ENCODE measurements at regions not wholly inside any gene's neighbourhood (a gene's known extent, or its start where the extent isn't known, plus 50 kb on each side); places are given as distances from the start of the nearest gene placed in this dataset.

DNA sequence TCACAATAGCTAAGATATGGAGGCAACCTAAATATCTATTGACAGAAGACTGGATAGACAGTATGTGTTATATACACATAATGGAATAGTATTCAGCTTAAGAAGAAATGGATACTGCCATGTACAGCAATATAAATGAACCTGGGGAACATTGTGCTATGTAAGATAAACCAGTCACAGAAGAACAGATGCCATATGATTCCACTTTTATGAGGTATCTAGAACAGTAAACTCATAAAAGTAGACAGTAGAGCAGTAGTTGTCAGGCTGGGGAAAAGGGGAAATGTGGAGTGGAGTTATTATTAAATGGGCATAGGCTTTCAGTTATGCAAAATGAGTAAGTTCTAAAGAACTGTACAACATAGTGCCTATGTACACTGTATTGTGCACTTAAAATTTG is 1055.7 kb upstream of the TMEFF2 start:
- TF ChIP-seq POLR2A (IDR thresholded peaks at IDR 0.05), result no peak
- no peak for TF ChIP-seq CTCF (IDR thresholded peaks at IDR 0.05)

All from lower leg skin (tissue), 3 donors.